Activated CD4-positive, alpha-beta T cell treated with anti-CD3 and anti-CD28 coated beads, Interleukin-2, Interleukin-6, amounts not matched to agents 100 ng/mL and 50 ng/mL, durations not matched to agents 16 hours and 8 hours (primary cell): ENCODE measurements at regions not wholly inside any gene's neighbourhood (a gene's known extent, or its start where the extent isn't known, plus 50 kb on each side); places are given as distances from the start of the nearest gene placed in this dataset.
A peak's percentile ranks its signal among the peaks of the same experiment; 100 is the strongest.
"Not testable (repeated sequence)": the region's sequence is repeated elsewhere in the genome, so short reads cannot be mapped to it uniquely, and the experiment has no call there.

Experiments
- DNase-seq: peaks from one replicate; pipeline ENCODE4 v3.0.0-alpha.2; 2020

DNA sequence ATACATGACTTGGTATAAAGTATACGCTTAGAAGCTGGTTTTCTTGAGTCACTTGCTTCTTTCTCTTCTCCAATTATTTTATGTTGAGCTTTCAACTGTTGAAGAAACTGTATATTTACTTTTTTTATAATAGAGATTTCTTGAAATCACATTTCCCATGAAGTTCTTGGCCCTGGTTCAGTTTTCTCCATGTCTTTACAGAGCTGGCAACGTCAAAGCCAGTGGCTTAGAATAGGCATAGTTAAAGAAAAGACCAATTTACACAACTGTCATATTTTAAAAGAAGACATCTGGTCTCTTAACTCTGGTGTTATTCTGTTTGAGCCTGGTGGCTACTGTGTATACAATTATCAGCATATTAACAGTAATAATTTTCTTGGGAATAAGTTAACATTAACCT lies 1249.3 kb downstream of the CDH12 start:
- DNase-seq = no peak

DNA sequence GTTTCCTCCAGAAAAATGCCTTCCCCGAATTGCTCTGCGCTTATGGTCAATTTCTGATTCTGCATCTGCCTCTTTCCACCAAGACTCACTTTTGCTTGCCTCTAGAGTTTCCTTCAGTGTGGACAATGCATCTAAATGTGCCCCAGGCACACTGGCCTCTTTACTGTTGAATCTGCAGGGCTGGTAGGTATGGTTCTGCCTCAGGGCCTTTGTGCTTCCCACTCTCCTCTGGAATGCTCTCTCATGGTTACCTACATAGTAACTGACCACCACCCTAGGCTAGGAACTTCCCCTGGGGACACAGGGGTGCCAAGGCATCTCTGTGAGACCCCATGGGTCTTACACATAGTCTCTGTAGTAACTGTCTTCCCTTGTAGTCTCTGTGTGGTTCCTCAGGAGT lies 1258.6 kb downstream of the CDH12 start:
- no peak for DNase-seq

DNA sequence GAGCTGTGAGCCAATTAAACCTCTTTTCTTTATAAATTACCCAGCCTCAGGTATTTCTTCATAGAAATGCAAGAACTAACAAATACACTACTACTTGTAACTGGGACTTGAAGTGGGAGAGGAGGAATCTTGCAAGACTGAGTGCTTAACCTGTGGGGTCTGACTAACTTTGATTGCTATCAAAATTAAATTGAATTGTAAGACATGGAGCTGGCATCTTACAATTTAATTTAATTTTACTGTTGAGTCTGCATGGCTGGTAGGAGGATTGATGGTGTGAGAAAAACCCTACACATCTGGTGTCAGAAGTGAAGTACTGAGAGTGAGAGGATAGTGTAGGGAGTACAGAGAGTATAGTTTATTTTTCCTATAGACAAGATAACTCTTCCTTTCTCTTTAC lies 1259.9 kb downstream of the CDH12 start:
- no peak for DNase-seq

- DNase-seq = no peak
Measured at GRCh38 chr5:21581508-21581907, 1271.6 kb downstream of the CDH12 start.

- no peak for DNase-seq
Measured at GRCh38 chr5:21574961-21575360, 1278.2 kb downstream of the CDH12 start.

DNA sequence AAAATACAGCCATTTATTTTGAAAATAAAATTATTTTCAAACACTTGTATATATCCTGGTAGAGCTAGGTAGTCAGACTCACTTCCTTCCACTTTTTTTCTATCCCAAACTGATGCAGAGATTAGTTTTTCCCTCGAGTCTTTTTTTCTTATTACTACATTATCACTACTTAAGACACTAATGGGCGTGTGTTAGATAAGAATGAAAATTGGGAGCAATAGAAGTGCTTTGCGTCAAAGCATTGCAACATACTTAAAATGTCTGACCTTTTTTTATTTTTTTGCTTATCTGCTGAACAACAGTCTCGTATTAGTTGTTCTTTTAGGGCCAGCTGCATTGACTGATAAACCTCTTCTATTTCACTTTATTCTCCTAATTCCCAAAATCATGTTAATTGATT lies 1278.7 kb downstream of the CDH12 start:
- no peak for DNase-seq

DNA sequence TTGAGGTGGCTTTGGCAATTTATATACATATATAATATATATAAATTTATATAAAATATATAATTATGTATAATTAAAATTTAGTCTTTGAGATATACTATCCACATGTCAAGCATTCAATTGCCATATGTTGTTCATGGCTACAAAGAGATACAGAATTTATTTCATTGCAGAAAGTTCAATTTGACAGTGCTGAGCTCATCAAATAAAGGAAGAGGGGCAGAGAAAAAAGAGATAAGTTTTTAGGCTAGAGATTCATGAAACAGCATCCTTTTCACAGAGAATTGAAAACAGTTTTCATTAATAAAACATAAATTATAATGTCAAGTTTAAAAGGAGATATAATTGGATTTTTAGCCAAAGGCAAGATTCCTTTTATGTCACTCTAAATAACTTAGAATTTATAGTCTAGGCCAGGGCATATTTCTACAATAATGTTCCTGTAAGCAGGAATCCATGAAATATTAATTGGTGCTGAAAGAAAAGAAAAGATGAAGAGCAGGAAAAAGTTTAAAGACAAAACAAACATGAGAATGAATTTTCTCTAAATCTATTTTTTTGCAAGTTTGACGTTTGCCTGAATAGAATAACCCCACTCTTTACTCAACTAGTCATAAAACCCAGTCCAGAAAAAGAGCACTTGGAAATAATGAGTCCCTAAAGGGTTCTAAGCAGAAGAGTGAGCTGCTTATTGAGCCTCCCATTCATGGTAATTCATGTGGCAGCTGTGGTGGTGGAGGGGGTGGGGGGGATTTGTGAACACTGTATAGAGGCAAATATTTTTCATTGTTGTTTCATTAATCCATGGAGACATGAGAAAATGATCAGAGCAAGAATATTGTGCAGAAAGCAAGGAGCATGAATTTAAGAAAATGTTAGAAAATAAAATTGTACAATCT lies 1279.5 kb downstream of the CDH12 start:
- no peak for DNase-seq

- DNase-seq = not testable (repeated sequence)
Measured at GRCh38 chr5:21571196-21571595, 1281.9 kb downstream of the CDH12 start.

DNA sequence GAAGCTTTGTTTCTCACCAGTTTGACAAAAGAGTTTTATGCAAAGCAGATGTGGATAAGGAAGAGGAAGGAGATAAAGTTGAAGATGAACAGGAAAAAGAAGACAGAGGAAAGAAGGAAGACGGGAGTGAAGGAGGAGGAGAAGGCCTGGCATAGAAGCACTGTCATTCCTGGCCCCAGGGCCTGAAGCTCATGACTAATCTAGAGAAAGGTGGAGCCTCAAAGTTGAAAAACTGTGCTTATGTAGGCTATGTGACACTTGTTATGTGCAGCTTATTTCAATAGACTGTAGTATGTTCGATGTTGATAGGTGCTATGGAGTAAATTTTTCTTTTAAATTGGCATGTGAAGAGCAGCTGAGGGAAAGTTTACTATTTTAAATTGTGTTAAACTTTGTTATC lies 1294.0 kb downstream of the CDH12 start:
- DNase-seq = peak; percentile 1

- not testable (repeated sequence) for DNase-seq
Measured at GRCh38 chr5:21552263-21552662, 1300.9 kb downstream of the CDH12 start.

DNA sequence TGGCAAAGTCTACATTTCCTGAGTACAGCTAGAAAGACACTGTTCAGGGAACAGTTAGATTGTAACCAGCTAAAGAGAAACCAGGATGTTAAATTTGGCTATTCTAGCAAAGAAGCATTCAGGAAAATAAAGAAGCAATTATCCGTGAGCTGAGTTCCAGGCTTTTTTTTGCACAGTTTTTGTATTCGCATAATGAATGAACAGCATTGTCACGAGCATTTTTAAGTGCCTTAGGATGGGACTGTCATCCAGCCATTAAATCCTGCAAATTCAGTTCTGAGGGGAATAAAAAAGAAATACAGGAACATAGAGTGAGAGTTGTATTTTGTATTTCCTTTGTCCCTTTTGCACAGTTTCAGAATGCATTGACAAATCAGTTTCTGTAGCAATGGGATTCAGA lies 1302.2 kb downstream of the CDH12 start:
- not testable (repeated sequence) for DNase-seq

- not testable (repeated sequence) for DNase-seq
Measured at GRCh38 chr5:21547656-21548055, 1305.5 kb downstream of the CDH12 start.

GRCh38 chr5:21535114-21535513 lies 1318.0 kb downstream of the CDH12 start:
- not testable (repeated sequence) for DNase-seq

- not testable (repeated sequence) for DNase-seq
Measured at GRCh38 chr5:21521157-21521556, 1332.0 kb downstream of the CDH12 start.

- not testable (repeated sequence) for DNase-seq
Measured at GRCh38 chr5:21496926-21497325, 1356.2 kb downstream of the CDH12 start.

- DNase-seq = not testable (repeated sequence)
Measured at GRCh38 chr5:21496056-21496455, 1357.1 kb downstream of the CDH12 start.

DNA sequence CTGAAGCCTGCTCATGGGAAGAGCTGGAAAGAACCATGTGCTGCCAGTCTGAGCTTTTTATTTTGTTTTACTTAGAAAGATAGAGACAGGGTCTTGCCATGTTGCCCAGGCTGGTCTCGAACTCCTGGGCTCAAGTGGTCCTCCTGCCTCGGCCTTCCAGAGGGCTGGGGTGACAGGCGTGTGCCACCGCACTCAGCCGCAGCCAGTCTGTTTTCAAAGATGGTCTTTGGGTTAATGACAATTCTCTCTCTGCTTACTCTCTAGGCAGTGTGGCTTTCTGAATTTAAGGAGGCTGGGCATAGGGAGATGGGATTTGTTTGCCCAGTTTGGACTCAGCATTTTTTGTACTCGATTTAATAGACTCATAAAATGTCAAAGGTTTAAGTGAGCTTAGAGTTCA lies 1357.9 kb downstream of the CDH12 start:
- DNase-seq = not testable (repeated sequence)

DNA sequence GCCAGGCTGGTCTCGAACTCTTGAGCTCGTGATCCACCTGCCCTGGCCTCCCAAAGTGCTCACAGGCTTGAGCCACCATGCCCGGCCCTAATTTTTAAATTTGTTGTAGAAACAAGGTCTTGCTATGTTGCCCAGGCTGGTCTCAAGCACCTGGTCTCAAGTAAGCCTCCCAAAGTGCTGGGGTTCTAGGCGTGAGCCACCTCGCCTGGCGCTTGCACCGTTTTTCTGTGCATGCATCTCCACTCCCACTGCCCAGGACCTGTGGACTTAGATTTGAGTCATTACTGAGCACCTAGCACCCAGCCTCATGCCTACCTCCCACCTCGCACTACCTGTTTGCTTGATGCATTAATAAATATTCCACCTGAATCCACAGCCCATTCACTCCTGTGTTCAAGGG lies 1359.1 kb downstream of the CDH12 start:
- not testable (repeated sequence) for DNase-seq

DNA sequence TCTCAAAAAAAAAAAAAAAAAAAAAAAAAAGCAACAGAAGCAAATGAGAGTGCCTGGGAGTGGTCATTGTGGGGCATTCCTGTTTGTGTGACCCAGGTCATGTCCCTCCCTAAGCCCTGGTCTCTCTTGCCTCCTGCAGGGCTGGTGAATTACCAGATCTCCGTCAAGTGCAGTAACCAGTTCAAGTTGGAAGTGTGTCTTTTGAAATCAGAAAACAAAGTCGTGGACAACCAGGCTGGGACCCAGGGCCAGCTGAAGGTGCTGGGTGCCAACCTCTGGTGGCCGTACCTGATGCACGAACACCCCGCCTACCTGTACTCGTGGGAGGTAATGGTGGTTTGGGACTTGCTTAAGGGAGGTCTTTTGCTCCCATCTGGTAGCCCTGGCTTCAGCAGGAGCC lies 1362.0 kb downstream of the CDH12 start:
- not testable (repeated sequence) for DNase-seq

- DNase-seq = not testable (repeated sequence)
Measured at GRCh38 chr5:21488828-21489227, 1364.3 kb downstream of the CDH12 start.

GRCh38 chr5:21485458-21486000 lies 1367.6 kb downstream of the CDH12 start:
- peak; percentile 39 for DNase-seq

DNA sequence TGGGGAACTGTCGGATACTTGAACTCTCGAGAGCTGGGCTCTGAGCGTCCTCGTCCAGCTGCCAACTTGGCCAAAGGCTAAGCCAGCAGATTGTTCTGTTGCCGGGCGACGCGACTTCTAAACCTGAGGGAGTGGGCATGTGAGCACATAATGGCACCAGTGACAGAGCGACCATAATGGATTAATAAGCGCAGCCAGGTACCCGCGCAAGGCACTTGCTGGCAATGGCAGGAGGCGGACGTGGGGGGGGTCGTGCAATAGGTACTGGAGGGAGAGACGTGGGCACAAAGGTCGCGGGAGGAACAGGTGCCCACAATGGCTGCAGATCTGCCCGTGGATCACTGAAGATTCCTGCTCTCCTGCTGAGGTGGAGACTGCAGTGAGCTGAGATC lies 1368.7 kb downstream of the CDH12 start:
- DNase-seq = not testable (repeated sequence)

DNA sequence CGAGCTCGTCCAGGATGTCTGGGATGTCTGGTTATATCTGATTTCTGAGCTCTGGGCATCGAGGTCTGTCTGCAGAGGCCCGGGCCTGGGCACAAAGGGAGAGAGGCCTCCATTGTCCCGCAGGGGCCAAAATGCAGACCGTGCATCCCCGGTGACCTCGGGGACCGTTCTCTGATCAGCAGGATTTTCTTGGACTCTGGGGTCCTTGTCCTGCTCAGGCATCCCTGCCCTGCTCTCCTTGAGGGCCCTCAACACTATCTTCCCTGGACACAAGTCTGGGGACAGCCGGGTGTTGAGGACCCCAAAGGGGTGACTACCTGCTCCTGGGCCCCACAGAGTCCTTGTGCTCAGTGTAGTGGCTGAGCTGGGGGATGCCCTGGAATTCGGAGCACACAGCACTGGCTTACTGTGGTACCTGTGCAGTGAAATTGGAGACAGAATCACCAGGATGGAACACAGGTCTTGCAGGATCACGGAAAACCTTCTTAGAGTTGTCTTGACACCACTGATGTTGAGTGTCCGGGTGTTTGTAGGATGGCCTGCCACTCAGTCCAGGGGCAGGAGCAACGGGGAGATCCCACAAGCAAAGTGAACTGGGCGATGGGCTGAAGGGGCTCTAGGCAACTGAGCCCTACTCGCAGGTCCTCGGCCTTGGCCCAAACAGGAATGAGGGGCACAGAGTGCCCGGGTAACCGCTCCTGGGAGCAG lies 1369.2 kb downstream of the CDH12 start:
- not testable (repeated sequence) for DNase-seq
